Uterus (tissue), 2 donors: ENCODE measurements at regions not wholly inside any gene's neighbourhood (a gene's known extent, or its start where the extent isn't known, plus 50 kb on each side); places are given as distances from the start of the nearest gene placed in this dataset.

ENCODE experiments used
- CTCF ChIP-seq, 4 experiments: fragments of 200-600 bp in 2 of 4; fragments of 450-650 bp in 2 of 4; sonication (generic) in 2 of 4; IDR thresholded peaks; one replicate each; pipeline ENCODE4 v1.5.1; 2016 to 2019; ENCODE audit warnings: antibody characterized with exemption in 4 of 4, mild to moderate bottlenecking in 2 of 4, moderate library complexity in 1 of 4
- POLR2A ChIP-seq, 2 donors: fragments of 450-650 bp; IDR thresholded peaks; one replicate each; pipeline ENCODE4 v1.6.1; 2016; ENCODE audit warnings: antibody characterized with exemption in 2 of 2, mild to moderate bottlenecking in 1 of 2, moderate library complexity in 1 of 2

- no peak for TF ChIP-seq CTCF (IDR thresholded peaks at IDR 0.05)
- no peak for TF ChIP-seq POLR2A (IDR thresholded peaks at IDR 0.05)
Measured at GRCh38 chr3:181302960-181303359, 313.4 kb upstream of the DNAJC19 start.
